Osteoblast (primary cell): ENCODE measurements at regions not wholly inside any gene's neighbourhood (a gene's known extent, or its start where the extent isn't known, plus 50 kb on each side); places are given as distances from the start of the nearest gene placed in this dataset.
"Not testable (repeated sequence)": the region's sequence is repeated elsewhere in the genome, so short reads cannot be mapped to it uniquely, and the experiment has no call there.

Source experiments
- DNase-seq: peaks from one replicate; pipeline ENCODE4 v3.0.0; 2011; ENCODE audit warnings: low spot score, mixed read lengths; ENCODE audit not compliant: insufficient read length; ENCODE audit errors: missing footprints
- H2AFZ ChIP-seq: 2 replicates; pipeline ENCODE4 v1.6.0; 2011; ENCODE audit warnings: mild to moderate bottlenecking, low read length
- H3K27ac ChIP-seq: 2 replicates; pipeline ENCODE4 v1.5.1; 2011; ENCODE audit warnings: mild to moderate bottlenecking, low read depth, low read length, moderate library complexity
- H3K27me3 ChIP-seq: 2 replicates; pipeline ENCODE4 v1.6.0; 2012; ENCODE audit warnings: mild to moderate bottlenecking, control low read depth, inconsistent platforms, low read length, moderate library complexity; ENCODE audit not compliant: insufficient read depth
- H3K36me3 ChIP-seq: 2 replicates; pipeline ENCODE4 v1.5.1; 2011; ENCODE audit warnings: mild to moderate bottlenecking, low read length, control low read depth, moderate library complexity; ENCODE audit not compliant: insufficient read depth
- H3K4me1 ChIP-seq: 2 replicates; pipeline ENCODE4 v1.5.1; 2011; ENCODE audit warnings: mild to moderate bottlenecking, low read length, control low read depth, moderate library complexity; ENCODE audit not compliant: insufficient read depth
- H3K4me2 ChIP-seq: 2 replicates; pipeline ENCODE4 v1.6.0; 2011; ENCODE audit warnings: mild to moderate bottlenecking, low read length; ENCODE audit not compliant: insufficient read depth
- H3K4me3 ChIP-seq: fragments of 200-600 bp; sonication (generic); 3 replicates; pipeline ENCODE4 v1.5.1; 2012; ENCODE audit warnings: mild to moderate bottlenecking, low read length, inconsistent platforms; ENCODE audit not compliant: insufficient read depth
- H3K79me2 ChIP-seq: 2 replicates; pipeline ENCODE4 v1.6.0; 2012; ENCODE audit warnings: mild to moderate bottlenecking, low read length, control low read depth, inconsistent platforms; ENCODE audit not compliant: insufficient read depth
- H3K9me3 ChIP-seq: 2 replicates; pipeline ENCODE4 v1.5.1; 2011; ENCODE audit warnings: low read depth, low read length, control low read depth
- H4K20me1 ChIP-seq: 2 replicates; pipeline ENCODE4 v1.6.0; 2012; ENCODE audit warnings: mild to moderate bottlenecking, low read length, control low read depth; ENCODE audit not compliant: insufficient read depth
- TF ChIP-seq, protein P1 (sequence below): IDR thresholded peaks from 2 replicates; pipeline ENCODE4 v1.5.1; 2011; ENCODE audit warnings: mild to moderate bottlenecking, low read depth, low read length, moderate library complexity; ENCODE audit errors: extremely low read depth

DNA sequence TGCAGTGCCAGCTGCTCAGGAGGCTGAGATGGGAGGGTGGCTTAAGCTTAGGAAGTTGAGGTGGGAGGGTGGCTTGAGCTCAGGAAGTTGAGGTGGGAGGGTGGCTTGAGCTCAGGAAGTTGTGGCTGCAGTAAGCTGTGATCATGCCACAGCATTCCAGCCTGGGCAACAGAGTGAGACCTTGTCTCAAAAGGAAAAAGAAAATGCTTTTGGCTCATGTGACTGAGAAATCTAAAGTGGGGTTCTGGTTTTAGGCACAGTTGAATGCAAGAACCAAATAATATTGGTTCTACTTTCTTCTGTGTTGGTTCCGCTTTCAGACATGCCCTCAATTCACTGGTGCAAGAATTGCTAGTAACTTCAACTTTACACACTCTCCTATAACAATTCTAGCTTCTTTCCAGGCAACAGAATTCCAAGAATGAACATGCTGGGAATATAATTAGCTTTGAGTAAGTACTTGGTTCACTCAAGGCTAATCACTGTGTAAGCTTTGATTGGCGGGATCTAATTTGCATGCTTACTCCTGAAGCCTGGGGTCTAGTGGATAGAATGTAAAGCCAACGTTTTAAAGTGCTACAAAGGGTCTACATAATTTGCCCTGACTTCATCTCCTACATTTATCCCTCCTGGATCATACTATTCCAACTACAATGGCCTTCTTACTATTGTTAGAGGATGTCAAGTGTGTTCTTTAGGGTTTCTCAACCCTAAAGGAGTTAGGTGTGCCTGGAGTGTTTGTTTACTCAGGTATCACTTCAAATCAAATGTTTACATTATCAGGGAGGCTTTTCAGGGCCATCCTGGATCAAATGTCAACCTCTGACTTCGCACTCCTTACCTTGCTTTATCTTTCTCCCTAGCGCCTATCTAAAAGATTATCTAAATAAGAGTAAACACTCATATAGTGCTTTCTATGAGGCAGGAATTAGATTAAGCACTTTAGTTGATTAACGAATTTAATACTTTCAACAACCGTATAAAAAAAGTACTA lies 115.1 kb downstream of the SLC16A1 start:
- H2AFZ ChIP-seq = no peak overlapping the region
- no peak for DNase-seq
- no peak overlapping the region for H3K4me3 ChIP-seq
- H3K79me2 ChIP-seq = no peaks in the 10 kb centered on the region
- H3K36me3 ChIP-seq = no peaks in the 10 kb centered on the region
- no peaks in the 10 kb centered on the region for H3K9me3 ChIP-seq
- TF ChIP-seq, protein P1, sequence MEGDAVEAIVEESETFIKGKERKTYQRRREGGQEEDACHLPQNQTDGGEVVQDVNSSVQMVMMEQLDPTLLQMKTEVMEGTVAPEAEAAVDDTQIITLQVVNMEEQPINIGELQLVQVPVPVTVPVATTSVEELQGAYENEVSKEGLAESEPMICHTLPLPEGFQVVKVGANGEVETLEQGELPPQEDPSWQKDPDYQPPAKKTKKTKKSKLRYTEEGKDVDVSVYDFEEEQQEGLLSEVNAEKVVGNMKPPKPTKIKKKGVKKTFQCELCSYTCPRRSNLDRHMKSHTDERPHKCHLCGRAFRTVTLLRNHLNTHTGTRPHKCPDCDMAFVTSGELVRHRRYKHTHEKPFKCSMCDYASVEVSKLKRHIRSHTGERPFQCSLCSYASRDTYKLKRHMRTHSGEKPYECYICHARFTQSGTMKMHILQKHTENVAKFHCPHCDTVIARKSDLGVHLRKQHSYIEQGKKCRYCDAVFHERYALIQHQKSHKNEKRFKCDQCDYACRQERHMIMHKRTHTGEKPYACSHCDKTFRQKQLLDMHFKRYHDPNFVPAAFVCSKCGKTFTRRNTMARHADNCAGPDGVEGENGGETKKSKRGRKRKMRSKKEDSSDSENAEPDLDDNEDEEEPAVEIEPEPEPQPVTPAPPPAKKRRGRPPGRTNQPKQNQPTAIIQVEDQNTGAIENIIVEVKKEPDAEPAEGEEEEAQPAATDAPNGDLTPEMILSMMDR = no peak
- no peak overlapping the region for H3K27ac ChIP-seq
- no peak overlapping the region for H3K4me2 ChIP-seq
- peaks cover under 1% of the 10 kb centered on the region for H3K4me1 ChIP-seq
- H3K27me3 ChIP-seq = no peaks in the 10 kb centered on the region
- H4K20me1 ChIP-seq = no peaks in the 10 kb centered on the region

DNA sequence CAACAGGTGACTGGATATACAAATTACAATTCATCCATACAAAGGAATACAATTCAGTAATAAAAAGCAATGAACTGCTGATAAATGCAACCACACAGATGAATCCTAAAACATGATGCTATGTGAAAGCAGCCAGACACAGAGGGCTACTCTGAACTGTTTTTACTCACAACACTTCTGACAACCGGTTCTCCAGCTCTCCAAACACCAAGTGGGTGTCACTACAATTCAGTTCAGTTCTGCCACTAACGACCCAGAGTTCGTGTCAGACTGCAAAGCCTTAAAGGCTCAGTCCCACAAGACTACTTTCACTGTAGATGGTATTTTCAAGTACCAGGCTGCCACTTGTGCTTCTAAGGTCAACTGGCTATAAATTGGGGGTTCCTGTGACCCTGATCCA lies 119.4 kb downstream of the SLC16A1 start:
- TF ChIP-seq, protein P1 = no peak
- Histone ChIP-seq H3K4me1 (peaks cover 5% of the 10 kb centered on the region), H3K4me2 (no peak overlapping the region), H3K9me3 (no peaks in the 10 kb centered on the region), H3K27ac (no peak overlapping the region), H3K36me3 (no peaks in the 10 kb centered on the region), H2AFZ (peak overlapping the region; percentile 45), H3K4me3 (no peak overlapping the region), H4K20me1 (no peaks in the 10 kb centered on the region), H3K79me2 (no peaks in the 10 kb centered on the region), H3K27me3 (no peaks in the 10 kb centered on the region)
- no peak for DNase-seq

DNA sequence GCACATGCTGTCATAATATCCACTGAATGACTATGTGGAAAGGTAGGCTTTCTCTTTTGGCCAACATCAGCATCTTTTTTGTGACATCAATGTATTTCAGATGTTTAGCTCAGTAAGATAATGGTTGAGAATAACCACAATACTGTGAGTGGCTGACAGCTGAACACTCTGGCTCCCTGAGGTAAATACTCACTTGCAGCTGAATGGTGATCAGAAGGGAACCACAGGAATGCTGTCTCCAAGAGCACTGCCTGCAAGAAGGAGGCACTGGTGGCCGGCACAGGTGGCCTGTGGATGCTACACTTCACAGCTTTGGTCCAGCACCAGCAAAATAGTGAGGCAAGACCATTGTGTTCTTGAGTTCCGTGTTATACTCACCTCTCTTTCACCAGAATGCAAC lies 118.7 kb upstream of the PPM1J start:
- Histone ChIP-seq H3K27ac (no peak overlapping the region), H3K4me1 (peaks cover 5% of the 10 kb centered on the region), H3K9me3 (no peaks in the 10 kb centered on the region), H3K27me3 (no peaks in the 10 kb centered on the region), H3K79me2 (no peaks in the 10 kb centered on the region), H3K4me3 (no peak overlapping the region), H2AFZ (no peak overlapping the region), H3K36me3 (no peaks in the 10 kb centered on the region), H3K4me2 (no peak overlapping the region), H4K20me1 (no peaks in the 10 kb centered on the region)
- TF ChIP-seq, protein P1 = no peak
- no peak for DNase-seq

DNA sequence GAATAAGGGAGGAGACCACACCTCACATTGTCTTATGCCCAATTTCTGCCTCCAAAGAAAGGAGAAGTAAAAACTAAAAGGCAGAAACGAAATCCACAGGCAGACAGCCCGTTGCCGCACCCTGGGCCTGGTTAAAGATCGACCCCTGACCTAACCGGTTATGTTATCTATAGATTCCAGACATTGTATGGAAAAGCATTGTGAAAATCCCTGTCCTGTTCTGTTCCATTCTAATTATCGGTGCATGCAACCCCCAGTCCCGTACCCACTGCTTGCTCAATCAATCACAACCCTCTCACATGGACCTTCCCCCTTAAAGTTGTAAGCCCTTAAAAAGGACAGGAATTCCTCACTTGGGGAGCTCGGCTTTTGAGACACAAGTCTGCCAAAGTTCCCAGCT lies 117.1 kb upstream of the PPM1J start:
- not testable (repeated sequence) for H3K4me3 ChIP-seq, H3K9me3 ChIP-seq, H3K4me1 ChIP-seq, H3K27me3 ChIP-seq, H3K4me2 ChIP-seq, H3K36me3 ChIP-seq, H3K79me2 ChIP-seq, H3K27ac ChIP-seq, H2AFZ ChIP-seq, H4K20me1 ChIP-seq, DNase-seq

DNA sequence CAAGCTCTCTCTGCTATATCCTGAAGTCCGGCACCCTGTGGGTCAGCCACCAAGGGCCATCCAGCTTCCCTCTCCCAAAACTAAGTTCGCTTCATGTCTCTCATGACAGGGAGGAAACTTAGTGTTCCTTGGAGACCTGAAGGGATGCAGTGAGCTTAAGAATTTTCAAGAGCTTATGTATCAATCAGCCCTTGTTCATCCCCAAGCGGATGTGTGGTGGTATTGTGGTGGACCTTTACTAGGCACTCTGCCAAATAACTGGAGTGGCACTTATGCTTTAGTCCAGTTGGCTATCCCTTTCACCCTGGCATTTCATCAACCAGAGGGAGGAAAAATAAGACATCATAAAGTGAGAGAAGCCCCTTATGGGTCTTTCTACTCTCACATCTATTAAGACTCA lies 114.6 kb upstream of the PPM1J start:
- not testable (repeated sequence) for H3K27me3 ChIP-seq, DNase-seq

More for the DNA sequence above, 114.6 kb upstream of the PPM1J start:
- not testable (repeated sequence) for H3K4me1 ChIP-seq, H3K27ac ChIP-seq, H3K4me2 ChIP-seq, H3K4me3 ChIP-seq, H3K79me2 ChIP-seq, H4K20me1 ChIP-seq, H3K36me3 ChIP-seq, H3K9me3 ChIP-seq, H2AFZ ChIP-seq
